Right cardiac atrium (tissue), 5 donors: ENCODE measurements at regions not wholly inside any gene's neighbourhood (a gene's known extent, or its start where the extent isn't known, plus 50 kb on each side); places are given as distances from the start of the nearest gene placed in this dataset.
"Not testable (repeated sequence)": the region's sequence is repeated elsewhere in the genome, so short reads cannot be mapped to it uniquely, and the experiment has no call there.

Experiments
- ATAC-seq, 2 donors: fragments of 200-7000 bp; cut with Tn5 transposase; one replicate each; pipeline versions ENCODE4 v1.8.0 to v1.9.1; 2020; ENCODE audit warnings: moderate library complexity in 2 of 2, mild to moderate bottlenecking in 1 of 2
- DNase-seq, 3 donors: peaks; one replicate each; pipeline ENCODE4 v3.0.0-alpha.2; 2020
- H3K27ac ChIP-seq: one replicate; pipeline ENCODE4 v1.5.1; 2013; ENCODE audit warnings: mild to moderate bottlenecking, low read length, control low read depth, moderate library complexity
- H3K27me3 ChIP-seq: one replicate; pipeline ENCODE4 v1.6.1; 2013; ENCODE audit not compliant: control insufficient read depth, insufficient read depth
- H3K4me1 ChIP-seq: one replicate; pipeline ENCODE4 v1.6.1; 2013; ENCODE audit warnings: low read length; ENCODE audit not compliant: control insufficient read depth, insufficient read depth
- H3K4me3 ChIP-seq: one replicate; pipeline ENCODE4 v1.5.1; 2013; ENCODE audit warnings: low read length, control low read depth
- H3K9me3 ChIP-seq: one replicate; pipeline ENCODE4 v1.6.1; 2013; ENCODE audit warnings: low read length; ENCODE audit not compliant: control insufficient read depth
- WGBS: extraction: QIAGEN DNeasy Blood & Tissue Kit; methylation state at CpG from one replicate; pipeline ENCODE4 v1.1.7; 2013; 5-methylcytosine and 5-hydroxymethylcytosine counted together
- intact Hi-C, 4 donors: fragments of 100-400 bp; cut with DNase I; formaldehyde crosslinking; loops; one replicate each; pipeline versions ENCODE4 v1.11.0 to v1.14.0; 2022 to 2023
- donor health status: healthy with polysubstance abuse.
- donor health status: DM: no; HTN: yes; CAD: no.
- donor health status: DM: no; HTN: no; CAD: no.
- donor health status: DM: no; HTN: yes; CAD: no; lungs with severe emphysema.
- donor health status: DM: yes; HTN: yes; CAD: no.

DNA sequence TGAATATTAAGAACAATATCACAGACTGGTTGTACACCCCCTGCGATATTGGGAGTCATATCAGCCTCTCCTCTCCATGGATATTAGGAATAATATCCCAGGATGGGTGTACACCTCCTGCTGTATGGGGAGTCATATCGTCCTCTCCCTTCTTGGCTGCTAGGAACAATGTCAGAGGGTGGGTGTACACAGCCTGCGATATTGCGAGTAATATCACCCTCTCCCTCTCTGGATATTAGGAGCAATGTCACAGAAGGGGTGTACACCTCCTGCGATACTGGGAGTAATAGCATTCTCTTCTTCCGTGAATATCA, 69.8 kb upstream of the HMX1 start:
- H3K4me1 ChIP-seq, intact Hi-C loops, H3K27ac ChIP-seq, H3K4me3 ChIP-seq, ATAC-seq, H3K27me3 ChIP-seq, H3K9me3 ChIP-seq, DNase-seq: not testable (repeated sequence)
- WGBS: 73% methylated on average over 6 of the region's 6 CpGs

DNA sequence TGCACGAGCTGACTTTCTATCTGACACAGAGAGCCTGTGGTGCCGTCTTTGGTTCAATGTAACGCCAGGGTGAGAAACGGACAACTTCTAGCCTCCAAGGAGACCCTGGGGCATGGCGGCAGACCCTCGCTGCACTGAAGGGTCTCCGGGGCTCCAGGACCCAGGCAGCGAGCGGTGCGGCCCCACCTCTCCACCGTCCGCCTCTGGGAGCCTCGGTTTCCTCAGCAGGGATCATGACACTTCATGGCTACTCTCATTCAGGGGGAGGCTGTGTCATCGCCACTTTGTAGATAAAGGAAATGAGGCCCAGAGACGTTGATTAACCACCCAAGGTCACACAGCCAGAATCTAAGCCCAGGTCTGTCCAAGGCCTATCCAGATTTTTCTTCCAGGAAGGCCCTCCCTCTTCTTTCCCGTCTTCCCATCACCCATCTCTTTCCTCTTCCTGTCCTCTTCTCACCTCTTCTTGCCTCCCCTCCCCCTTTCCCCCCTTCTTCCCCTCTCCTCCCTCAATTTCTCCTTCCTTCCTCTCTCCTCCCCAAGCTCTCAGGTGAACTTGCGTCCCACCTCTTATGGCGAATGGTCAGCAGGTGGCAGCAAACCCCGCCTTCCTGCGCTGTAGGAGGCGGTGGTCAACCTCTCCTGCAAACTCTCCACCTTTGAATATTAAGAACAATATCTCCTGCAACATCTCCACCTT, 69.3 kb upstream of the HMX1 start:
- no peak overlapping the region for H3K4me3 ChIP-seq
- no peaks in the 10 kb centered on the region for H3K9me3 ChIP-seq
- 62% methylated on average over 21 of the region's 21 CpGs for WGBS
- intact Hi-C loops: no loop called here
- H3K27ac ChIP-seq: no peak overlapping the region
- H3K4me1 ChIP-seq: no peaks in the 10 kb centered on the region
- no peaks in the 10 kb centered on the region for H3K27me3 ChIP-seq
- DNase-seq (no peak), ATAC-seq (no peak)

DNA sequence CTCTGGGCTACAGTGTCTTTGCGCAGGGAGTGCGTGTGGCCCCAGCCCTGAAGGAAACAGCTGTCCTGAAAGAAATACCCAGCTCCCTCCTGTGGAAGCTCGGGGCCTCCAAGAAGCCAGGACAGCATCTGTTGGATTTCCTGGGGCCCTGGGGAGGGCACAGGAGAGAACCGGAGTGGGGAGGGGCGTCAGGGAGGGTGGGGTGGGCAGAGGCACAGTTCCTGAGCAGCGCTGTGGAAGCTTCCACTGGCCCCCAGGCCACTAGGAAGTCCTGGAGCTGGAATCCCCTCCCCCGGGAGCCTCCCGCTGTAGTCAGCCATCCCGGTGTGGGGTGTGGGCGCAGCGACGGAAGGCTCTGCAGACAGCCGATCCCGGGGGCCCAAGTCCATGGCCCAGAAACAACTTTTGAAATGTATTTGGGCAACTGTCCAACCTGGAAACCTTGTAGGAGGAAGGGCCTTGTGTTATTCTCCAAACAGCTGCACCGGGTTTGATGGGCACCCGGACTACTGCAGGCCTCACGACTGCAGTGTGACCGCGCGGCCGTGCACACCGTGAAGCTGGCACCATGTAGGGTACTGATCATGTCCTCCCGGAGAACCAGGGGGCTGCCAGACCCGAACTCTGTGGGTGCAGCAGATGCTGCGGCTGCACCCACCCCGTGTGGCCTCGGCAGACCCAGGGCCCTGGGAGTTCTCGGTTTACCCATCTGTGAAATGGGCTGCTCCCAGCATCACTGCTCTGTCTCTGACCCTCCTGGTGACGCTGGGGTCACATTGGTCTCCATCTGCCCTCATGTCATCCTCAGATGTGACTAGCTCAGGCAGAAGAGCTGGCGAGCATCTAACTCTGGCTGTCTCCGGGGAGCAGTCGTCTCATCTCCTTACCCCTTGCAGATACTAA, 68.5 kb upstream of the HMX1 start:
- intact Hi-C loops: no loop called here
- Histone ChIP-seq H3K9me3 (no peaks in the 10 kb centered on the region), H3K27ac (no peak overlapping the region), H3K4me3 (no peak overlapping the region), H3K4me1 (no peaks in the 10 kb centered on the region), H3K27me3 (no peaks in the 10 kb centered on the region)
- WGBS: 36% methylated on average over 32 of the region's 32 CpGs
- no peak for ATAC-seq
- no peak for DNase-seq

DNA sequence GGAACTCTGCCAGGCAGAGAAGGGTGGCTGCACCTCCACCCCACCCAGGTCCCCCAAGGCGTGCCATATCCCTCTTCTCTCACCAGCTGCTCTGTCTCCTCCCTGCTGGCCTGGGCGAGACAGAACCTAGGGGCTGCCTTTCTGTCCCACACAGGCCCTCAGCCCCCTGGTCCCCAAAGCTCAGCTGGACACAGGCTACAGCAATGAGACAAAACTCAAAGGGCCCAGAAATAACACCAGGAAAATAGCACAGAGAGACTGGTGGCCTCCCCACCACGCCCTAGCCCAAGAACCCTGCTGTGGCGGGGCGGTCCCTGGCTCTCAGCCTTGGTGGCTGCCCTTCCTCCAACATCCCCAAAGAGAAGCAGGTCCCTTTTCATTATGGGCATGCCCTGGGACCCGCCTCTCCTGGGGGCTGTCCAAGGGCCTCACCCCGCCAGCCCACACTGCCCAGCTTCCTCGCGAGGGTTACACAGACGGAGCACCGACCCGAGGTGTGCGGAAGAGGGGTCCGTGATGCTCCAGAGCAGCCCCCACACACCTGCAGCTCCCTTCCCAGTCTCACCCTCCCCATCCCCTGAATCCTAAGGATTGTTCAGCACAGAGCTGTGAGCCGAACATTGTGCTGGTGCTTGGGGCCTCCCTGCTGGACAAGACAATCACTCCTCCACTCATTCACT, 67.7 kb upstream of the HMX1 start:
- Histone ChIP-seq H3K4me3 (no peak overlapping the region), H3K27ac (no peak overlapping the region), H3K27me3 (no peaks in the 10 kb centered on the region), H3K9me3 (no peaks in the 10 kb centered on the region), H3K4me1 (no peaks in the 10 kb centered on the region)
- 29% methylated on average over 15 of the region's 15 CpGs for WGBS
- intact Hi-C loops: no loop called here
- DNase-seq: no peak
- ATAC-seq: no peak

DNA sequence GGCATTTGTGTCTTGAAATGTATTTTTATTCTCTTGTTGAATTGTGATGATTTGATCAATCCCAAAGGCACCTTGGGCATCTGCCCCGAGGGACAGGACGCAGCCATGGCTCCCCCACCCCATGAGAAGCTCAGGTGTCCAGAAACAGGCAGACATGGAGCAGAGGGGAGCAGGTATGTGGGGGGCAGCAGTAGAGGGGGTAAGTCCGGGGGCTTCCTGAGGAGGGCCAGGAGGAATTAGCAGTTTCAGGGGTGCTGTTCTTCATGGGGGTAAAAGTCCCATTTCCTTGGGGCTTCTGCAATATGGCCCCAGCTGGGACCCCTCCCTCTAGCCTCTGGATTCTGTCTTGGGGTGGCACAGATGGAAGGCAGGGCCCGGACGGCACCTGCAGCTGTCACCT, 67.0 kb upstream of the HMX1 start:
- H3K4me3 ChIP-seq: no peak overlapping the region
- no peak for DNase-seq
- no peaks in the 10 kb centered on the region for H3K4me1 ChIP-seq
- H3K27ac ChIP-seq: no peak overlapping the region
- H3K9me3 ChIP-seq: no peaks in the 10 kb centered on the region
- 72% methylated on average over 5 of the region's 5 CpGs for WGBS
- no peaks in the 10 kb centered on the region for H3K27me3 ChIP-seq
- intact Hi-C loops: no loop called here
- no peak for ATAC-seq

DNA sequence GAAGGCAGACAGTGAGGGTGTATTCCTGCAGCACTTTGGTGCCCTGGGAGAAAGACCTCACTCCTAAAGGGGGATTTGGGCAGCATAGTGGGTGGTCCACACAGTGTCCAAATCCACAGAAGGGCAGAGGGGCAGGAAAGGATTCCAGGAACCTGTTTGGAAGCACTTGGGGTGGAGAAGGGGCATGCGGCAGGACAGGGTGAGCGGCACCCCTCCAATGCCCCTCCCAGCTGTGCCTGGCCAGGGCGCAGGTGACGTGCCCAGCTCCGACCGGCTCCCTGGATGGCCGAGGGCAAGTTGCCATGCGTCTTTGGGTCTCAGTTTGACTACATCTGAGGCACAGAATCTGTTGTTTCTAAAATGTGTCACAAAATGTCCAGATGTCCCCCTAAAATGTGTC, 66.5 kb upstream of the HMX1 start:
- Histone ChIP-seq H3K9me3 (no peaks in the 10 kb centered on the region), H3K4me3 (no peak overlapping the region), H3K4me1 (no peaks in the 10 kb centered on the region), H3K27me3 (no peaks in the 10 kb centered on the region), H3K27ac (no peak overlapping the region)
- no peak for DNase-seq
- intact Hi-C loops: no loop called here
- no peak for ATAC-seq
- WGBS: 82% methylated on average over 8 of the region's 8 CpGs

DNA sequence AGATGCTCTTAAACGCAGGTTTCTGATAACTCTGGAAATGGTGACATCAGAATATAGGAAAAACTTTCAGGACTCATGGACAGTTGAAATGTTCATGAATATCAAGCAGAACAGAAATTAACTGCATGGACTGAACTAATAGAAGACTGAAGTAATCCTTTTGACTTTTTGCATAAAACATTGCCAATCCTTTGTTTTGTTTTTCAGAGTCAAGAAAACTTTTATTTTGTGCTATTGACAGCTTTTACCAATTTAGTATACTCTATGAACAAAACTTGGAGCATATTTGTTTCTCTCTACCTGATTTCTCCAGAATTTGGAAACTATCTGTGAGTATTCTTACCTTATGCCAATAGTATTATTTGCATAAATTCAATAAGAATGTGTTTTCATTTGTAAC, 61.2 kb upstream of the HMX1 start:
- H3K4me3 ChIP-seq: no peak overlapping the region
- ATAC-seq: no peak
- H3K27ac ChIP-seq: no peak overlapping the region
- no peaks in the 10 kb centered on the region for H3K27me3 ChIP-seq
- DNase-seq: no peak
- no peaks in the 10 kb centered on the region for H3K9me3 ChIP-seq
- H3K4me1 ChIP-seq: no peaks in the 10 kb centered on the region
- intact Hi-C loops: no loop called here
- 38% methylated on average over 1 of the region's 1 CpG for WGBS

DNA sequence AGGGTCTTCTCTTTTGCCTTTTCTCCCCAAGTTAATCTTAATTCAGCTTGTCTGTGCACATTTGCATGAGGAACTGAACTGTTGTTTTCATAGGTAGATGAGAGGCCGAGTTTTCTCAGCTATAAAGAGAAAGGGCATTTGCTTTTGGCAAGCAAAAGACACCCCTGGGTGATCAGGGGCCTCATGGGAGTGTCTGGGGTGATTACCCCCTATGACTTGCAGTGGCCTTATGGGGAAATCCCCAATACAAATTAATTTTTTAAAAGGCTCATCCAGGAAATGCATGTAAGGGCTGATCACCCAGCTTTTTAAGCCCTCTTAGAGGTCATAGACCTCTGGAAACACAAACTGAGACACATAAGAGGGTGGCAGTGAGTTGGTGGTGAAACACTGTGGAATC, 56.4 kb upstream of the HMX1 start:
- Histone ChIP-seq H3K27ac (no peak overlapping the region), H3K4me3 (no peak overlapping the region), H3K9me3 (no peaks in the 10 kb centered on the region), H3K27me3 (no peaks in the 10 kb centered on the region), H3K4me1 (no peaks in the 10 kb centered on the region)
- intact Hi-C loops: no loop called here
- 44% methylated on average over 1 of the region's 1 CpG for WGBS
- ATAC-seq: no peak
- no peak for DNase-seq

DNA sequence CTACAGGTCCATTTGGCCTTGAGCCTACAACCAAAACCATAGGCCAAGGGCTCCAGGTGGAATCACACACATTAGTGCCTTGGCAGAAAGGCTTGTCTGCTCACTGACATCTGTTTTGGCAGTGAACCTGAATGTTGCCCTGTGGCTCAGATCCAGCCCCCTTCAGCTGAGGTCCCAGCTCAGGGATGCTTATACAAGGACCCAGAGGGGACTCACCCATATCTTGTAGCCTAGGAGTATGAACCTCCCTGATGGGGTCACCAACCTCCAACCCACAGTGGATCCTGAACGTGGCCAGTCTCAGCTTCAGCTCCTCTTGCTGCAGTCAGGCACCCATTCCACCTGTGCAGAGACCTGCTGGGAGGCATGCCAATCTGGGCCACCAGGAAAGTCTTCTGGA, 50.8 kb upstream of the HMX1 start:
- H3K27ac ChIP-seq: no peak overlapping the region
- ATAC-seq: no peak
- no peak for DNase-seq
- no peaks in the 10 kb centered on the region for H3K27me3 ChIP-seq
- H3K4me1 ChIP-seq: no peaks in the 10 kb centered on the region
- H3K4me3 ChIP-seq: no peak overlapping the region
- peaks cover 1% of the 10 kb centered on the region for H3K9me3 ChIP-seq
- intact Hi-C loops: no loop called here
- 40% methylated on average over 1 of the region's 1 CpG for WGBS

DNA sequence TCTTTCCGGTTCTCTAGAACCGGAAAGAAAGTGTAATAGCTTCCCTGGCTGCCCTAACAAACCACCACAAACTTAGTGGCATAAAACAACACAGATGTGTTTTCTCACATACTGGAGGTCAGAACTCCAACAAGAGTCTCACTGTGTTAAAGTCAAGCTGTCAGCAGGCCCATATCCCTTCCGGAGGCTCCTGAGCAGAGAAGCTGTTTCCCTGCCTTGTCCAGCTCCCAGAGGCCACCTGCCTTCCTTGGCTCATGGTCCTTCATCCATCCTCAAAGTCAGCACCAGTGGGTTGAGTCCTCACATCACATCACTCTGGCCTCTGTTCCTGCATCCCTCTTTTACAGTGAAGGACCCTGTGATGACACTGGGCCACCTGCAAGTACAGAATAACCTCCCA, 49.8 kb upstream of the HMX1 start:
- Histone ChIP-seq H3K9me3 (peaks cover 1% of the 10 kb centered on the region), H3K27ac (no peak overlapping the region), H3K27me3 (no peaks in the 10 kb centered on the region), H3K4me1 (no peaks in the 10 kb centered on the region), H3K4me3 (no peak overlapping the region)
- DNase-seq (no peak), ATAC-seq (no peak)
- intact Hi-C loops: no loop called here
- WGBS: 64% methylated on average over 3 of the region's 3 CpGs
